Suppressor macrophage treated with lipopolysaccharide for 4 hours (primary cell): ENCODE measurements at regions not wholly inside any gene's neighbourhood (a gene's known extent, or its start where the extent isn't known, plus 50 kb on each side); places are given as distances from the start of the nearest gene placed in this dataset.
"Not testable (repeated sequence)": the region's sequence is repeated elsewhere in the genome, so short reads cannot be mapped to it uniquely, and the experiment has no call there.

ENCODE experiments used
- DNase-seq: peaks from one replicate; pipeline ENCODE4 v3.0.0-alpha.2; 2020

DNA sequence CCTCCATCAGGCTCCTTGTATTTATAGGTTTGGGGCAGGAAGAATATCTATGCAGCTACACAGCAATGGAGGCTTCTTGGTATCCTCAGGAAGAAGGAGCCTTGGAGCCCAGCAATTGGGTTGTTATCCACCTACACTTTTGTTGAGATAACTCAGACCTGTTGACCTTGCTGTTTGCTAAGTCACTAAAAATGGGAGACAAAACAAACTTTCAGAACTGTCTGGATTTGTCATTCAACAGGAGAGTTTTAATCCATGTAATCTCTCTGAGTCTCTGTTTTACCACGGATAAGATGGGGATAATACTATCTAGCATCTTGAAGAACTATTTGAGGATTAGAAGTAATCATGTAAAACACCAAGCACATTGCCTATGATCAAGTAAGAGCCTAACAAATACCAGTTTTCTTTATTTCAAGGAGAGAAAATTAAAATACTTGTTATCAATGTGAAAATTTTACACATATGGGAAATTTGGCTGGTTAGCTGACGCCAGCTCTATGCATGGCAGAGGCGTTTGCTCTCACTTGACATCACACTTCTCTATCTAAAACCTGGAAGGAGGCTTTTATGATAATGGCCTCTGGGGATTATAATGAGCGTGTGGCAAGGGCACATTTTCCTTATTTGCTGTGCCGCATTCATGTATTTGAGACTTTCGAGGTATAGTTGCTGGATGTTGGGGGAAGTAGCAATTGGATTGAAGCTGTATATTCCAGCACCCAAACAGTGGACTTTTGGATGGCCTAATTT lies 215.6 kb downstream of the PDCD6IP start:
- DNase-seq: no peak

GRCh38 chr3:34015204-34016142 lies 217.0 kb downstream of the PDCD6IP start:
- DNase-seq: no peak

DNA sequence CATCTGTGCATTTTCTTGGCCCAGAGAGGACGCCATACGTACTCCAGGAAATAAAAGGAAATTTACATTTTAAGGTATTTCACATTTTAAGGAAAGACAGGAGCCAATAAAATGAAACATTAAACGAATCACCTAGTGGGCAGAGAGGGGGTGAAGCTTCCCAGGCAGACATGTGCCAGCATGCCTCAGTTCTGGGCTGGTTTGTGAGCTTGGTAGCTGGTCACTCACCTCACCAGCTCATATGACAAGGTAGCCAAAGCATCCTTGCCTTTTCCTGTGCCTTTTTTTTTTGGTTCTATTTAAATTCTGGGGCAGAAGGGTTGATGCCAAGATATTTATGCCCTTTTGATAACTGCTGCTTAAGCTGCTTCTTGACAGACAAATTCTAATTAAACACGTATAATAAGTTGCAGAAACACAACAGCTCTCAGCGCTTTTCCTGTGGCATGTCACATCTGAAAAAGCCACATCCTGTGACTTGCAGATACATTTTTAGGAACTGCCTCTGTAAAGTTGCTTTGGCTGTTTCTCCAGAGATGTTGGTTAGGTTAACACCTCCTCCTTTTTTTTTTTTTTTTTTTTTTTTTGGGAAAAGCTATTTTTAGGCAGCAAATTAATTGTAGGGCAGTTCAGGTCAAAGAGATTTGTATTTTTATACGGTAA lies 218.6 kb downstream of the PDCD6IP start:
- peak; percentile 11 for DNase-seq

- no peak for DNase-seq
These were observed 219.3 kb downstream of the PDCD6IP start for GRCh38 chr3:34017757-34018156.

- no peak for DNase-seq
These were observed 220.7 kb downstream of the PDCD6IP start for GRCh38 chr3:34019158-34019557.

GRCh38 chr3:34020170-34020569 lies 221.7 kb downstream of the PDCD6IP start:
- DNase-seq: no peak

DNA sequence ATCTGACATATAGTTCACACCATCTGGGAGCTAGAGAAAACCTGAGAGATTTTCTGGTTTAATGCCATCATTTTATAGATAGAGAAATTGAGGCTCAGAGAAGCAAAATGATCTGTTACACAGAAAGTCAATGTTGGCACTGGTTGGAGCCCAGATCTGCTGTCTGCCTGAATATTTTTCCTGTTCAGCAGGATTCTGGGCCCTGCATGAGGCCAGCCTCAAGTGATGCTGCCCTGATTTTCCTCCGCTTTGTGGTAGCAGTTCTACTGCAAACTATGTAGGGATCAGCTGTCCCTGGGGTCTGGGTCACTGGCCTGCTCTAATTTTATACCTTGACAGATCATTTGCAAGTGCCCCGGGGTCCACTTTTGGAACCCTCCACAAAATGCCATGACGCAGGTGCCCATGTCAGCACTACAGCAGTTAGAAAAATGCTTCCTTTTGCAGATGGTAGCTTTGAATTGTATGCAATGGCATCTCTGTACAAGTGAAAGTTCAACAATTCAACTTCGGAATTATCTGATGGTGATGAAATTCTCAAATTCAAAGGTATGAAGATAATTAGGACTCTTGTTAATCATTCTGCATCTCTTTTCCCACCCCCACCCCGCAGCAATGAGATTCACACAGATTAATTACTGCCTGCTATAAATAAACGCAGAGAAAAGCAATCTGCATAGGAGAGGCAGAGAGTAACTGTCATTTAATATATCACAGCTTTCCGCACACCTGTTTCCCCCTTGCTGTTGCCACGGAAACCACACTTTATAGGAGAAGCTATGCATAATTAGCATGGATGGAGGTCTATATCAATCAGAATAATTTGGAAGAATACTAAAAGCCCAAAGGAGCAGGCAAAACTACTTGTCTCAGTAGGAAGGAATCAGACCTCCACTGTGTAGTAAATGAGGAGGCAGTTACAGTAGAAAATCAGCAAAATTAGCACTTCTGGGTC lies 222.6 kb downstream of the PDCD6IP start:
- no peak for DNase-seq

- no peak for DNase-seq
These were observed 223.7 kb downstream of the PDCD6IP start for GRCh38 chr3:34022147-34022546.

- DNase-seq: no peak
These were observed 226.2 kb downstream of the PDCD6IP start for GRCh38 chr3:34024447-34025240.

DNA sequence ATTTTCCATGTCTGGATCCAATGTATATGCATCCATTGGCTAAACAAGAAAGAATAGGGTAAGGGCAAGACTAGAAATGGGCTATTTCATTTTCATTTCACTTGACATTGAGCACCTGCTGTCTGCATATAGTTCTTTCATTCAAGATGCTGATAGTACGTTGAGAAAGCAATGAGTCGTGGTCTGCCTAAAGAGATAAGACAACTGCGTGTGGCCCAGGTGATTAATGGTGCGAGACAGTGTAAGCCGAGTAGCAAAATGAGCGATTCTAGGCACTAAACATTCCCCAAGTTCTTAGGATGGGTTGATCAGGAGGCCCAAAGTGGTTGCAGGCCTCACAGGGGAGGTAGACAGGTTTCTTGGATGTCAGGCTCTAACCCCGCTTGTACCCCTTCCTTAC lies 235.4 kb downstream of the PDCD6IP start:
- no peak for DNase-seq

- no peak for DNase-seq
These were observed 236.4 kb downstream of the PDCD6IP start for GRCh38 chr3:34034840-34035239.

GRCh38 chr3:34035775-34036174 lies 237.3 kb downstream of the PDCD6IP start:
- no peak for DNase-seq

- no peak for DNase-seq
These were observed 238.8 kb downstream of the PDCD6IP start for GRCh38 chr3:34037260-34037659.

DNA sequence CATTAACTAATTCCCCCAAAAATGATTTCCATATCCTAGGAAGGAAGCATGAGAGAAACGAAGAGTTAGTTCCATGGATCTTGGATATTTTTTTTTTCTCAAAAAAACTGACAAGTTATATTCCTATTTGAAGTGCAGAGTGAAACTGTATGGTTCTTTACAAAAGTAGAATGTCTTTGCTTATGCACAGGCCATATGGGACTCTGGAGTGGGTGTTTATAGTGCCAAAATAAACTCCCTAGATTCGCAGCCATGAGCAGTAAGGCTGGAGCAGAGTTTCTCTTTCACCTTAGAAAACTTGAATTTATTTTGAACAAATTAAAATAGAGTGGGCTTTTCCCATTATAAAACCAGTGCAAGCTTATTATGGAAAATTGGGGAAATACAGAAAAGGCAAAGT lies 239.7 kb downstream of the PDCD6IP start:
- no peak for DNase-seq

DNA sequence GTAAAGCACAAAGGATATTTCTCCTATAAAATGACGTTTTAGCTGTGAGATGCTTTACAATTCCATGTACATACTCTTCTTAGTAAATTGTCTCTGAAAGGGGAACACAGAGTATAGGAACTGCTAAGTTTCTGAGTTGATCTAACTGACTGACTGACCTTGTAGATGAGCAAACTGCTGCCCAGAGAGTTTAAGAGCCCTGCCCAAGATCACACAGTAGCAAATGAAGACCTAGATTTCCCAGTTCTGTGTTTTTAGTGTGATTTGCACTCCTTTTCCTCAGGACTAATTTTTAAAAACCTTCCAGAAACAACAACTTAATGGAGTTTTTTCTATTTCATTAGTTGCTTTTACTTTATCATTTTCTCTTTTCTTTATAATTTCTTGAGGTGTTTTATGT lies 247.7 kb downstream of the PDCD6IP start:
- DNase-seq: no peak

GRCh38 chr3:34053626-34054025 lies 255.2 kb downstream of the PDCD6IP start:
- DNase-seq: no peak

GRCh38 chr3:34056181-34056910 lies 257.9 kb downstream of the PDCD6IP start:
- no peak for DNase-seq

DNA sequence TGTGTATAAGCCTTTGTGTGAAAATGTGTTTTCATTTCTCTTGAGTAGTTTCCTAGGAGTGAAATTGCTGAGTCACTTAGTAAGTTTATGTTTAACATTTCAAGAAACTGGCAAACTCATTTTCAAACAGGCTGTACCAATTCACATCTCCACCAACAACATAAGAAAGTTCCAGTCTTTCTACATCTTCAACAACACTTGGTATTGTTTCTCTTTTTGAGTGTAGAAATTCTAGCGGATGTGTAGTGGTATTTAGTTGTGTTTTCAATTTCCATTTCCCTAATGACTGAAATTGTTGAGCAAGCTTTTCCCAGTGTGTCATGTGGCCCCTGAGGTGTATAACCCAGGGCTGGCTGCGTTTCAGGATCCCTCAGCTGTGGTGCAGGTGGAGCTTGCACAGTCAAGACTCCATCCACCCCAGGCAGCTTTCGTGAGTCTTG lies 258.5 kb downstream of the PDCD6IP start:
- peak; percentile 82 for DNase-seq

DNA sequence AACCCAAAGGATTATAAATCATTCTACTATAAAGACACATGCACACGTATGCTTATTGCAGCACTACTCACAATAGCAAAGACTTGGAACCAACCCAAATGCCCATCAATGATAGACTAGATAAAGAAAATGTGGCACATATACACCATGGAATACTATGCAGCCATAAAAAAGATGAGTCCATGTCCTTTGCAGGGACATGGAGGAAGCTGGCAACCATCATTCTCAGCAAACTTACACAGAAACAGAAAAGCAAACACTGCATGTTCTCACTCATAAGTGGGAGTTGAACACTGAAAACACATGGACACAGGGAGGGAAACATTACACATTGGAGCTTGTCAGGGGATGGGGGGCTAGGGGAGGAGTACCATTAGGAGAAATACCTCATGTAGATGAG lies 262.6 kb downstream of the PDCD6IP start:
- DNase-seq: not testable (repeated sequence)

- DNase-seq: no peak
These were observed 267.5 kb downstream of the PDCD6IP start for GRCh38 chr3:34065901-34066300.

GRCh38 chr3:34066328-34066727 lies 267.9 kb downstream of the PDCD6IP start:
- DNase-seq: no peak
